Activated naive CD4-positive, alpha-beta T cell treated with Interleukin-2 at 50 U/mL for 16 hours (primary cell): ENCODE measurements at regions not wholly inside any gene's neighbourhood (a gene's known extent, or its start where the extent isn't known, plus 50 kb on each side); places are given as distances from the start of the nearest gene placed in this dataset.
"Not testable (repeated sequence)": the region's sequence is repeated elsewhere in the genome, so short reads cannot be mapped to it uniquely, and the experiment has no call there.

ENCODE experiments used
- DNase-seq: peaks from one replicate; pipeline ENCODE4 v3.0.0-alpha.2; 2020

DNA sequence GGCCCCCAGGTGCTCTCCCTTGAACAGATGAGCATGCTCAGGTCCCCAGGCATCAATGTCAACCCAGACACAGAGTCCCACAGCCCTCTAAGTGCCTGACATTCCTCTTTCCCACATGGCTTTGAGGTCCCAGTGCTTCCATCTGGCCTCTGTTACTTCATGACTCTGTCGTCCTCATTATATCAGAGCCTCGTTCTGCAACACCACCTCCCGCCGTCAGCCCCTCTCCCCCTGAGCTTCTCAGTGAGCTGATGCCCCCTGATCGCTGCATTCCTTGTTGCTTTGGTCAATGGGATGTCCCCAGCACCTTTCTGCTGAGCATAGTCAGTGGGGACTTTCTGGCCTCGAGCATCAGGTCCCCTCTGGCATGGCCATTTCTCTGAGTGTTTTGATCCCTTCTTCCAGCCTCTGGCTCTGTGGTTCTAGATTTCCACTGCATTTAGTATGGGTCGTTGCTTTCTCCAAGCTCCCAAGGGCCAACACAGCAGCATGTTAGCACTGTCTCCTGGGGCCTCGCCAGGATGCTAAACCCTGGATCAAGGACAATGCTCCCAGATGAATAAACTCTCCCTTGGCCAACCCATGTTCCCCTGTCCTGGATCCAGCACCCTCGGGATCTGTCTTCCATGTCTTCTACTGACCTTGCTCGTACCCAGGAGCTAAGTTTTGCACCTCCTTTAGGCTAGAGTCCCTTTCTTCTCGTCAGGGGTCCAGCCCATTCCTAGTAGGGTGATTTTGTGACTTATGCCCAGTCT lies 143.2 kb upstream of the TWIST2 start:
- no peak for DNase-seq

DNA sequence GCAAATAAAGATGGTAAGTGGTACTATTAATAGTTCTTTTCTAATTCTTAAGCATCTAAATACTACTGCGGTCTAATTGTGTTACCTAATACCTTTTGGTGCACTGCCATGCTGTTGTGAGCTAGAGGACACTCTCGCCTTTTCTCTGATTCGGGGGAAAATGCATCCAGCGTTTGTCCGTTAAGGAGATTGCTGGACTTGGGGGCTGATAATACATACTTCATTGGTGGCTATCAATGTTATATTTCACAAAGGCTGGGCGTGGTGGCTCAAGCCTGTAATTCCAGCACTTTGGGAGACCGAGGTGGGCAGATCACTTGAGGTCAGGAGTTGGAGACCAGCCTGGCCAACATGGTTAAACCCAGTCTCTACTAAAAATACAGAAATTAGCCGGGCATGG lies 141.7 kb upstream of the TWIST2 start:
- no peak for DNase-seq

DNA sequence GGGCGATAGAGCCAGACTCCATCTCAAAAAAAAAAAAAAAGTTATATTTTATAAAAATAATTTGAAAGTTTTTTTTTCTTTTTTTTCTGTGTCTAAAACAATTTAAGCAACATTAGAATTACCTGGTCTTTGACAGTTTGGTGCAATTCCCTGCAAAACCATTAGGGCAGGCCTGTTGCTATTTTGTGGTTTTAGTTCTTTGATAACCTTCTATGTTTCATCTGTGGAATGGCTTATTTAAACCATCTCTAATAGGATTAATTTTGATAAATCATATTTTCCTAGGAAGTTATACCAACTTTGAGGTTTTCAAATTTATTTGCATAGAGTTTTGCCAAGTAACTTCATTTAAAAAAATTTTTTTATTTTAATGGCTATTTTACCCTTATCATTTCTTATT lies 141.2 kb upstream of the TWIST2 start:
- DNase-seq: no peak

DNA sequence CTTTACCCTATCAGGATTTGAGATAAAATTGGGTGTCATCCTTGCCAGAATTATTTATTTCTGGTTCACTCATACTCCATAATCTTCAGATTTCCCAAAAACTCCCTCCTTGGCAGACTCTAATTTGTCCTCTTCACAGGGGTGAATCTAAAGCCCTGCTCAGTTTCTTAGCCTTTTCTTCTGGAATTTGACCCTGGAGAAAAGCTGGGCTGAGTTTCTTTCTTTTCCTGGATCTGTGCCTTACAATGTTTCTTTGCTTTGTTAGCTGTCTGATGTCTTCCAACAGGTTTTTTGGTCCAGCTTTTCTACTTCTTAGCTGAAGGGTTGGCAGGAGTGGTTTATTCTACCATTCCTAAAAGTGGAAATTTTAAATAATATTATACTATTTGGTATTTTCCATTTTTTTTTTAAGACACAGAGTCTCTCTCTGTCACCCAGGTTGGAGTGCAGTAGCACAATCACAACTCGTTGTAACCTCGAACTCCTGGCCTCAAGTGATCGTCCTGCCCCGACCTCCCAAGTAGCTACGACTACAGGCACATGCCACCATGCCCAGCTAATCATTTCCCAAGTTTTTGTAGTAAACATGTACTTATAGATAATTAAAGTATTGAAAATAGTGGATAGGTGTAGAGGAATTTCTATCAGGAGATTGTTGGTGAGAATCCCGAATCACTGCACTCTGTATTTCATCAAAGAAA lies 138.4 kb upstream of the TWIST2 start:
- no peak for DNase-seq

DNA sequence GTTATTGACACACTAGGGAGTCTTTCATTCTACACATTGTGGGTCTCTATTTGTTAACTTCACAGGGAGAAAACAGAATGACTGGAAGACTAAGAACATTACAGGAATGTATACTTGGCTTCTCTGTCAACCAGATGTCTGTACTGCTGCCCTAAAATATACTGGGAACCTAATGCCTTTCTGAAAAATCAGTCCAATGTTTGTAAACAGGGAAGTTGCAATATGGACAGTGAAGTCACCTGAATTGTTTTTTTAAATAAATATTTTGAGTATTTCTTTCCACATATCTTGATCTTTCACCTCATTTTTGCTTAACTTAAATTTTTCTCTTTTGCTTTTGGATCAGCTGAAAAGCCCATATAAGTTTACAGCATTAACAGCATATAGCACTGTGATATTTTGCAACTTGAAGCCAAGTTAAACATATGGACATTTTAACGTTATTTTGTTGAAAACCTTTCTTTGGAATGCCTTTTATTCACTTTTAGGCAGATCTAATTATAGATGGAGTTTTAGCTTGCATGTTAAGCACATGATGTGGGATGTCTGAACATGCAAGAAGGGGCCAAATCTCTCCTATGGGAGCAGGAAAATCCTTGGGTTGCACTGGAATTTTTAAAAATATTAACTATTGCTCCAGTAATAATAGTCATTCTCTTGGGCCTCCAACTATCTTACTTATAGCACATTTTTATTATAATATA lies 137.7 kb upstream of the TWIST2 start:
- DNase-seq: no peak

DNA sequence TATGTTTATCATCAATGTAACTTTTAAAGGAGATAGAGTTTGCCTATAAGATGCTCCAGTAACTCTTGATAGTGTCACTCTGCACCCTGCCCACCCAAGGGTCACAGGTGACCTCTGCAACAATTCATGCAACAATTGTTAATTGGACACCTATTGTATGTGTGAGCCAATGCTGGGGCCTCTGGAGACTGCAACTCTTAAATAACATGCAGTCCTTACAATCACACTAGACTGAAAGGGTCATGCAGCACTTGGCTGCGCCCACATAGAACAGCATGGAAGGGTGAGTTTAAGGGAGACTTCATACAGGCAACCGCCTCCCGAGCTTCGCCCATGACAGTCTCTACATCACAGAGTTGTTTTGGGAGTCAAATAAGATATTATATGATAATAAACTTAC lies 137.1 kb upstream of the TWIST2 start:
- no peak for DNase-seq

DNA sequence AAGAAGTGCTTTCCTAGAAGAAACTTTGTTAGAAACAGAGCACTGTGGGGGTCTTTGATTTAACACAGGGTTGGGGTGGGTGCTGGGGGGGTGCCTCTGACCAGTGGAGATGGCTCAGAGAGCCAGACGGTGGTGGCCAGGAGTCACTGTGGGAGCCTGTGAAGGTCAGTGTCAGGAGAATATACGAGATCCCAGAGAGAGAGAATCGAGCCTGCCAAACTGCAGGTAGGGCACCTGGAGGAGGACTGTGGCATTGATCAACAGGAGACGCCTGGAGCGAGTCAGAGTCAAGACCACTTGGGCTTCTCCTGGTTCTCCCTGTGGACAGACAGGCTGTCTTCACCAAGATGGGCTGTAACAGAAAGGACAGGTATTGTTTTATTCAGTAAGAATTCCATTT lies 136.5 kb upstream of the TWIST2 start:
- DNase-seq: no peak

DNA sequence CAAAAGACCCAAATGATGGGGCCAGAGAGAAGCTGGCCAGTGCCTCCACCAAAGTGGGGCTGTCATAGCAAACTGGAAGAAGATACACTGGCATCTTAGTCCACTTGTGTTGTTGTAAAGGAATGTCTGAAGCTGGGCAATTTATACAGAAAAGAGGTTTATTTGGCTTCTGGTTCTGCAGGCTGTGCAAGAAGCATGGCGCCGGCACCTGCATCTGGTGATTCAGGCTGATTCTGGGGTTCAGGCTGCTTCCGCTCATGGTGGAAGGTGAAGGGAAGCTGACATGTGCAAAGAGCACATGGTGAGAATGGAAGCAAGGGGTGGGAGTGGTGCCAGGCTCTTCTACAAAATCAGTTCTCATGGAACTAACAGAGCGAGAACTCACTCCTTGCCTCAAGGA lies 135.9 kb upstream of the TWIST2 start:
- DNase-seq: no peak

DNA sequence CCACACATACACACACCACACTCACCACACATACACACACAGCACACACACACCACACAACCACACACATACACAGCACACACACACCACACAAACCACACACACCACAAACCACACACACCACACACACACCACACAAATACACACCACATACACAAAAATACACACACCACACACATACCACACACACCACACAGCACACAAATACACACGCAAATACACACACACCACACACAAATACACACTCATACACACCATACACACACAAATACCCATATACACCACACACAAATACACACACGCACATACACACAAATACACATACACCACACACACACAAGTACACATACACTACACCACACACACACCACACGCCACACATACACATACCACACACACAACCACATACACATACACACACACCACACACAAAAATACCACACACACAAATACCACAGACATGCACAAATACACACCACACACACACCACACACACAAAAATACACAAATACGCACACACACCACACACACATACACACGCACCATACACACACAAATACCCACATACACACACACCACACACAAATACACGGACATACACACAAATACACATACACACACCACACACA lies 134.6 kb upstream of the TWIST2 start:
- no peak for DNase-seq

DNA sequence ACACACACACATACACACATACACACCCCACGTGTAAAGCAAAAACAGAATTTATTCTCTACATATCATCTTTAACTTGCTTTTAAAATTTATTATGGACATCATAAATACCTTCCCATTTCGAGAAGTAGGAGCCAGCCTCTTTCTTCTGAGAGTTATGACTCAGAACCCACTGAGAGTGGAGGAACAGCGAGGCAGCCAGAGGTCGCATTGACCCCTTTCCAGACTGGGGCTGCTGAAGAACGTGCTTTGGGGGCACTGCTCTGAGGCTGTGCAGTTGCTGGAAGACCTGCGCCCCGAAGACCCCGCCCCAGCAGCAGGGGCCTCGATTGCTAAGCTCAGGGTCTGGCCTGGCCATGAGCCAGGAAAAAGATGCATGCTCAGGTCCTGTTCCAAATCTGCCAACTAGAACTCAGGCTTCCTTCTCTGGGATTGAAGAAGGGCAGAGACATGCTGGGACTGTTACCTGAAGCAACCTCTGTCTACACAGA lies 133.8 kb upstream of the TWIST2 start:
- DNase-seq: no peak

DNA sequence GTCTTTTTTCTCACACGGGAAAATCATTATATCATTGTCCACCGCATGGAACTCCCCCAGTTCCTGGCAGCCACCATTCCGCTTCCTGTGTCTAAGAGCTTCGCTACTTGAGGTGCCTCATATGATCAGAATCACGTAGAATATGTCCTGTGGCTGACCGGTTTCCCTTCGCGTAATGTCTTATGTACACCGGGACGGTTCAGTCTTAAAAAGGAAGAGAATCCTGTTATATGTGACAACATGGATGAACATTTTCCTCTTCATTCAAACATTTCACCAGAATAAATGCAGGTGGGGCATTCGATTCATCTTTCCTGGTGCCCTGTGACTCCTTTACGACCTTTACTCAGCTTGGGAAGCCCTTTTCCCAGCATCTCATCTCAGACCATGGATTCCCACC lies 131.7 kb upstream of the TWIST2 start:
- no peak for DNase-seq

DNA sequence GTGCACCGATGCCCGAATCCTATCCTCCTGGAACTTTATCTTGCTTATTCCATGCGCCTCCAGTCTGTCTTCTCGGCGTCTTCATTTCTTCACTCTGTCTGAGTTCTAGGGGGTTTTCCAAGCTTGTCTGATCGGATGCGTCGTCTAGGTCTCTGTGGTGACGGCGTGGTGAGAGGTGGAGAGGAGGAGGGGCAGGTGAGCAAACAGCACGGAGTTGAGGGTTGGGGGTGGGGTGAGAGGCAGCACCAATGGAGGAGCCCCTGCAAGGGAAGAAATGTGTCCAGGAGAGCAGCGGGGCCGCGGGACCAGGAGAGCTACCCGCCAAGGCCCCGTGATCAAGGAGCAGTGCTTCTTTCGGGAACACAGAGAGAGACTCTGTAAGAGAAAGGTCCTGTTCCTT lies 131.3 kb upstream of the TWIST2 start:
- no peak for DNase-seq

DNA sequence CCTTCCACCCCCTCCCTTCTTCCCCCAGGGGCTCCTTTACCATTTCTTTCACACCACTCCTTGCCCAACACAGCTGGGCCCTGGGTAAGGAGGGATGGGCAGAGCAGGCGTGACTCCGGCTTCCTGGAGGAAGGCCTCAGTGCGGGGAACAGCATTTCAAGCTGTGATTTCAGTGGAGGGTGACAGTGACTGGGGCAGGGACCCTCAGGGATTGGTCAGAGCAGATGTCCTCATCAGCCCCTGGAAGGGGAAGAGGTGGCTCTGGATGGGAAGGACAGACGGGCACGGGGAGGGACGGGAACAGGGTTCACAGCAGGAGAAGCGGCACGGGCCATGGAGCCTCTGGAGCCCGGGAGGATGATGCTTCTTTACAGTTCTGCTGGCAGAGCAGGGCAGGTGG lies 130.8 kb upstream of the TWIST2 start:
- no peak for DNase-seq

DNA sequence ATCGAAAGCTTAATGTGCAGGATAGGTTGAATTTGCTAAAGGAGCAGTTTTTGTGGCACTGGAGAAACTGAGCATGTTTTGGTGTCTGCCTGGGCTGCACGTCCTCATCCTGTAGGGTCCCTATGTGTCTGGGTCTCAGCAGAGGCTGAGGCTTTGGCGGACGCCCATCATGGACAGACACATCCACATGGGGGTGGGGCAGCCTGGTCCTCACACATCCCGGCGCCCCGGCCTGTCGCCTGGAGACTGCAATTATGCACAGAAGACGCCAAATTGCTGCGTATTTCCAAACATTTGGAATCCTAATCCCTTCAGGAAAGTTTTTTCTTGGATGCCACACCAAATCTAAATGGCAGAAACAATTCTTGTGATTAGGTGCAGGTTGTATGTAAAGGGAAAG lies 128.2 kb upstream of the TWIST2 start:
- DNase-seq: no peak

DNA sequence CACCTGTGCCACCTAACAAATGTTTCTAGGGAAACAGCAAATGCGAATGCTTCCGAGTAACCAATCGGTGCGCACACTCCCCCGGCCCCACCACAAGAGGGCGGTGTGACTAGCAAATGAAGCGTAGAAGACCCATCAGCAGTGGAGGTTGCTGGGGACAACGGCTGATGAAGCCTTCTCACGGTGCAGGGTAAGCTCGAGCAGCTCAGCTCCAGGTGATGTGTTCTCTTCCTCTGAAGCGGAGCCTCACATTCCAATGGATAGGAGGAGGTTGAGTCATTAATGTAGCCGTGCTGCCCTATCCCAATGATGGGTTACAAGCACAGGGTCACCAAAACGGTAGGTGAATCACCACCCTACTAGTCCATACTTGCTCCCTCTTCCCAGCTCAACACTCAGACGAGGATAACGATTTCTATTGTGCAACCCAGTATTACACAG lies 127.6 kb upstream of the TWIST2 start:
- DNase-seq: peak; percentile 30

DNA sequence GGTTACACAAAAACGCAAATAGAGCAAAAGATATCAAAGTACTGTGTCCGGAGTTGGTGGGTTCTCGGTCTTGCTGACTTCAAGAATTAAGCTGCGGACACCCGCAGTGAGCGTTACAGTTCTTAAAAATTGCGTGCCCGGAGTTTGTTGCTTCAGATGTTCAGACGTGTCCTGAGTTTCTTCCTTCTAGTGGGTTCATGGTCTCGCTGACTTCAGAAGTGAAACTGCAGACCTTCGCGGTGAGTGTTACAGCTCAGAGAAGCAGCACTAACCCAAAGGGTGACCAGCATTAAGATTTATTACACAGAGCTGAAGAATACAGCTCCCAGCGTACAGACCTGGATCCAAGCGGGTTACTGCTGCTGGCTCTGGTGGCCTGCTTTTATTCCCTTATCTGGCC lies 125.7 kb upstream of the TWIST2 start:
- DNase-seq: no peak

DNA sequence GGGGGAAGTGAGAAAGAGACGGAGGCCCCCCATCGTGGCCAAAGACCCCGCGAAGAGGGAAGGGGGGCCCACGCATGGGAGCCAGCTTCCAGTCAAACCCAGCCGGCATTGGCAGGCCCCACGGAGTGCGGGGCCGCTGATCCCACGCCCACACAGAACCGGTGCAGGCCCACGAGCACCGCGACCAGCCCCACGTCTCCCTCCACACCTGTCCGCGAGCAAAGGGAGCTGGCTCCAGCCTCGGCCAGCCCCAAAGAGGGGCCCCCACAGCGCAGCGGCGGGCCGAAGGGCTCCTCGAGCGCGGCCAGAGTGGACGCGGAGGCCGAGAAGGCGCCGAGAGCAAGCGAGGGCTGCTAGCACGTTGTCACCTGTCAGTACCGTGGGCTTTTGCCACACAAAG lies 125.0 kb upstream of the TWIST2 start:
- DNase-seq: no peak

DNA sequence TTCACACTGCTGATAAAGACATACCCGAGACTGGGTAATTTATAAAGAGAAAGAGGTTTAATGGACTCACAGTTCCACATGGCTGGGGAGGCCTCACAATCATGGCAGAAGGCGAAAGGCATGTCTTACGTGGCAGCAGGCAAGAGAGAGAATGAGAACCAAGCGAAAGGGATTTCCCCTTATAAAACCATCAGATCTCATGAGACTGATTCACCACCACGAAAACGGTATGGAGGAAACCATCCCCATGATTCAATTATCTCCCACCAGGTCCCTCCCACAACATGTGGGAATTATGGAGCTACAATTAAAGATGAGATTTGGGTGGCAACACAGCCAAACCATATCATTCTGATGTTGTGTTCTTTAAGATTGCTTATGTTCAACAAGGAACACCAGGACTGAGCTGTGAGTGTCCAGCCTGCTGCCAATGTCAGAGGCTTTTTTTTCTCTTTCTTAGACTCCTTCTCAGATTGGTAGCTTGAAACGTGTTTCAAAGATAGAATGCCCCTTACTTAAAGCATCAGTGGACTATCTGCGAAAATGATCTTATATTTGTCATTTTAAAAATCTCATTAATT lies 124.1 kb upstream of the TWIST2 start:
- not testable (repeated sequence) for DNase-seq

DNA sequence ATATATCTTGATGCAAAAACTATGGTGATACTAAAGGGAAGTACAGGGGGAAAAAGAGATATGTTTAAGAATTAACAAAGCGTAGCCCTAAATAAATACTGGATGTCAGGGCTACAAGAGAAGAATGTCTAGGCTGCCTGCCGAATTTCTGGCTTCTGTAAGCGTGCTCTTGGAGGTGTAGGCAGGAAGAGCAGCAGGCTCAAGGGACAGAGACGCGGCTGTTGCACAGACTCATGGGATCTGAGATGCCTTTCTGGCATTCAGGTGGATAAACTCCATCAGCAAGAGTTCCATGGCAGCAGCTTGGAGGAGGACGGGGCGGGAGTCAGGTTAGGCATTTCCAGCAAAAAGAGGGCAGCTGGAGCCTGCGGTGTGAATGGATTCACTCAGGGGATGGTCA lies 123.2 kb upstream of the TWIST2 start:
- no peak for DNase-seq

DNA sequence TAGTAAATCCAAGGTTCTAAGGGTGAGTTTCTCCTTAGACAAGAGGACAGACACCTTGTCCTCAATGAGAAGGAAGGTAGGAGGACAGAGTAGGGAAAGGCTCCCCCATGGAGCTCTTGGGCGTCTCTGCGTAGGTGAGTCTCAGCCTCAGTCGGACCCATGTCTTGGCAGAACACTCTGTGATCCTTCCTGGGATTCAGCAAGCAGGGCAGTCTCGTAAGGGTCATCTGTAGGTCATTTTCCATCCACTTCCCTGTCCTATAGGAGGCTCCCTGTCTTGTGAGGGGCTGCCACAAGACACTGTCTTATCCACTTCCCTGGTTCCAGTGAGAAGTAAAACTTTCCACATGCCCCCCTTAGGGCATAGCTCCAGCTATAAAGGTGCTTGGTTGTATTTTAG lies 122.6 kb upstream of the TWIST2 start:
- DNase-seq: no peak

DNA sequence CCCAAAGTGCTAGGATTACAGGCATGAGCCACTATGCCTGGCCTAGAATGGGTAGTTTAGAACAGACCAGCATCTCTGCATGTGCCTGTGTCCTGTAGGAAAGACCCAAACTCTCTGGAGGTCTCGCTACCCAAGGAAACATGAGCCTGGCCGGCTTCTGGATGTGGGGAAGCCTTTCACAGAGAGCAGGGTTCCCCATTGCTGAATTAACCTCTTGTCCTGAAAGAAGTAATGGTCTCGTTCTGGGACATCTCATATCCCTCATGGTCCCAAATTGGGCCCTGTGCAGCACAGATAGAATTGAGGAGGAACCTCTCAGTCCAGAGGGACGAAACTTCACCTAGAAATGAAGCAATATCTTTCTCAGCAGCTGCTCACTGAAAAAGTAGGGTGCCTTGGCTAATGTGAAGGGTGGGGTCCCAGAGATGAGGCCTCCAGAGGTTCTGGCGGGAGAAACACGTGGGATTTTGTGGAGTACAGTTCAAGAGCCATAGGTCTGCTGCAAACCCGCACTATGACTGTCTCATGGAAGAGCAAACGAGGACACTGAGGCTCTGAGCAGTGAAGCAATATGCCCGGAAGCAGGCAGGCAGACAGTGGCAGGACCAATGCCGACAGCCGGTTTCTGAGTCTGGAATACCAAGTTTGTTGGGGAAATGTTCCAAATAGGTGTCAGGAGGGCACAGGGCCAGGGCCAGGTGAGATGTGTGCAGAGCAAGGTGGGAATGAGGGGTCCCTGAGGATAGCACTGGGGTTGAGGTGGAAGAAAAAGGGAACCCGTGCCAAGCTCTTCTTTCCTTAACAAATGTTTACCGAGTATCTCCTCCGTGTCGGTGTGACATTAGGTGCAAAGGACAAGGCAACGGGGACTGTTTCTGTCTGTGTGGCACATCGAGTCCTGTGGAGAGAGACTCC lies 121.0 kb upstream of the TWIST2 start:
- DNase-seq: no peak
